Skeletal muscle satellite cell (primary cell): ENCODE measurements at regions not wholly inside any gene's neighbourhood (a gene's known extent, or its start where the extent isn't known, plus 50 kb on each side); places are given as distances from the start of the nearest gene placed in this dataset.

Source experiments
- H3K27me3 ChIP-seq: 2 replicates; pipeline ENCODE4 v1.7.0; 2013; ENCODE audit warnings: low read length; ENCODE audit not compliant: control insufficient read depth, insufficient read depth
- H3K36me3 ChIP-seq: 2 replicates; pipeline ENCODE4 v1.7.0; 2013; ENCODE audit warnings: mild to moderate bottlenecking, control low read depth, low read length; ENCODE audit not compliant: insufficient read depth
- H3K4me1 ChIP-seq: 2 replicates; pipeline ENCODE4 v1.7.0; 2013; ENCODE audit warnings: low read length; ENCODE audit not compliant: control insufficient read depth, insufficient read depth
- H3K4me2 ChIP-seq: 2 replicates; pipeline ENCODE4 v1.7.0; 2013; ENCODE audit warnings: mild to moderate bottlenecking, low read length
- H3K4me3 ChIP-seq: 2 replicates; pipeline ENCODE4 v1.7.0; 2013; ENCODE audit warnings: low read length
- H3K9ac ChIP-seq: 2 replicates; pipeline ENCODE4 v1.7.0; 2013; ENCODE audit warnings: mild to moderate bottlenecking, low read depth, low read length, moderate library complexity
- H3K9me3 ChIP-seq: replicated peaks from 2 replicates; pipeline ENCODE4 v1.7.0; 2013; ENCODE audit warnings: mild to moderate bottlenecking, control low read depth, low read length

DNA sequence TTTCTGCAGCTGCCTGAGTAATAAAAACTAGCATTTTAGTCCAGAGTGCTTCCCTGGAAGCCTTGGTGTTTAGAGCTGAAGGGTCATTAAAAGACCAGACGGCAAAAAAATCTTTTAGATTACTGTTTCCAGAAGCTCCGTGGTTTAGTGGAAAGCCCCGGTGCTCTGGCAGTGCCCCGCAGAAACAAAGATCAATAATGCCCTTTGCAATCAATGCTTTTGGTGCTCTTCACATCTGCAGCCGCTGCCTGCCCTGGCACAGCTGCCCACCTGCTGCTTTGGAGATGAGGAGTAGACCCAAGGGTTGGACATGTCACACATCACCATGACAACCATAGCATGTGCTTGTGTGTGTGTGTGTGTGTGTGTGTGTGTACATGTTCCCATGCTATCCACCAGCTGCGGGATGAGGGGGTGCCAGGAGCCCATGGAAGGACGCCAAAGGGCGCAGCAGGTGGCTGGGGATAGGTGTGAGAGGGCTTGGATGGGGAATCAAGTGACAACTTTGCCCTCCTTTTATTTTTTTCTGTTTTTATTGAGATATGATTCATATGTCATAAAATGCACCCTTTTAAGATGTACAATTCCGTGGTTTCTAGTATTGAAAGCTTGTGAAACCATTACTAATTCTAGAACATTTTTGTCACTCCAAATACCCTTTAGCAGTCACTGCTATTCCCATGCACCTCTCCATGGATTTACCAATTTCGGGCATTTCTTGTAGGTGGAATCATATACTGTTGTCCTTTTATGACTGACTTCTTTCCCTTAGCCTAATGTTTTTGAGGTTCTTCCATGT is 75.7 kb upstream of the KLHL25 start:
- Histone ChIP-seq H3K9me3 (no peaks in the 10 kb centered on the region), H3K36me3 (no peaks in the 10 kb centered on the region), H3K4me1 (peaks cover 3% of the 10 kb centered on the region), H3K4me2 (no peak overlapping the region), H3K9ac (no peak overlapping the region), H3K4me3 (no peak overlapping the region), H3K27me3 (peaks cover 2% of the 10 kb centered on the region)

DNA sequence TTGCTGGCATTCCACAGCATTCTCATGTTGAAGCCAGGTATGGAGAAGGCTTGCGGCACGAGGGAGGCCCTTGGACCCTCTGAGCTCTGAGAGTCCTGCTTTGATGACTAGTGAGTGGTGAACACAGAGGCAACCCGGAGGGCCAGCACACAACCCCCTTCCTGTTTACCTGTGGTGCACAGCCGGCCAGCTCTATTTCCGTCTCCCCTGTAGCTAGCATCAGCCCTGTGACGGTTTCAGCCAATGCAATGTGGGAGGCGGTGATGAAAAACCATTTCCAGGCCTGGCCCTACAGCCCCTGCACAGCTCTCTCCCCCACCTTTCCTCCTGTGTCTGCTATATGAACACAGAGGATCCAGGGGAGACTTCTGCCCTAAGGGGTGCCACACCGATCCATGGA is 76.8 kb upstream of the KLHL25 start:
- Histone ChIP-seq H3K27me3 (peaks cover 7% of the 10 kb centered on the region), H3K4me1 (peaks cover 3% of the 10 kb centered on the region), H3K9me3 (no peaks in the 10 kb centered on the region), H3K36me3 (no peaks in the 10 kb centered on the region), H3K4me3 (no peak overlapping the region), H3K4me2 (no peak overlapping the region), H3K9ac (no peak overlapping the region)

DNA sequence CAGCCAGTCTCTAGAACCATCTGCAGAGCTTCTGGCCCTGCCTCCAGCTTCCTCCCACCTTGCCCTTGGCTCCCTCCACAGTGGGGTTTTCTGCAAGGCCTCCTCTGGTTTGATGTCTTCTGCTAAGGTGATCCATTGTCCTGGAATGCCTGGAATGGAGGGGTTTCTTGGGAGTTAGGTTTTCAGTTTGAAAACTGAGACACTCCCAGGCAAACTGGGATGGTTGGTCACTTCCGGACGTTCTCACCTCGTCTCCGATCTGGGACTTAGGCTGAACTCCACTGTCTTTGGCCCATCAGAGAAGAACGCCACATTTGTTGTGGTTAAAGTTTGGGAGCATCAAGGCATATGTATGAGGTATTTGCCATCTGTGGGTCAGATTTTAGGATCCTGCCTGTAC is 77.4 kb upstream of the KLHL25 start:
- H3K4me3 ChIP-seq: no peak overlapping the region
- H3K36me3 ChIP-seq: no peaks in the 10 kb centered on the region
- no peak overlapping the region for H3K4me2 ChIP-seq
- peaks cover 10% of the 10 kb centered on the region for H3K27me3 ChIP-seq
- no peak overlapping the region for H3K9ac ChIP-seq
- H3K9me3 ChIP-seq: no peaks in the 10 kb centered on the region
- H3K4me1 ChIP-seq: peaks cover 3% of the 10 kb centered on the region

DNA sequence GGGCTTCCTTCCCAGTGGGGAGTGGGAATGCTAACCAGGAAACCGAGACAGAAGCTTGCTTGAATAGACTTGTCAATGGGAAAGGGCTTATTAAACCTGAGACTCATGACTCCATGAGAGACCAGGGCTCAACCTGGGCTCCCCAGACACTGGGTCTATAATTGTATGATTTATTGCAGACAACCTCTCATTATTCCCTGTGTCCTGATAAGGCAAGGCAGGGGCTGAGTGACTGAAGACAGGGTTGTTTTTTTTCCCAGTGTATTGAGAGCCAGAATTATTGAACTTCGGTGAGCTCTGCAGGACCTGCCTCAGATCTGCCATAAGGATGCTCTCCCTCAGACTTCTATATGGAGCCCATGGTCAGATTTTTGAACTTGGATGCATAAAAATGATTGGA is 79.5 kb upstream of the KLHL25 start:
- H3K4me1 ChIP-seq: peaks cover 7% of the 10 kb centered on the region
- no peaks in the 10 kb centered on the region for H3K9me3 ChIP-seq
- no peak overlapping the region for H3K4me2 ChIP-seq
- H3K27me3 ChIP-seq: peaks cover 10% of the 10 kb centered on the region
- no peak overlapping the region for H3K9ac ChIP-seq
- no peak overlapping the region for H3K4me3 ChIP-seq
- H3K36me3 ChIP-seq: no peaks in the 10 kb centered on the region

DNA sequence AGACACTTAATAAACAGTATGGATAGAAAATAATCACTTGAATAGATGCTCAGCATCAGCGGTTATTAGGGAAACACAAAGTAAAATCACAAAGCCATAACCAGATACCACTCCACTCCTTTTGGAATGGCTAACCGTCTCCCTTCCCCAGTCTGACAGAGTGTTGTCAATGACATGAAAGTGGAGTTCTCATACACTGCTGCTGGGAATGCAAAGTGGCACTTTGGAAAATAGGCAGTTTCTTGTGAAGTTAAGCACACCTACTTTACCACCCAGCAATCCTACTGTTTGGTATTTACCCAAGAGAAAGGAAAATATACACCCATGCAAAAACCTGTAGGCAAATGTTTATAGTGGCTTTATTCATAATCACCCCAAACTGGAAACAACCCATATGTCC is 81.0 kb upstream of the KLHL25 start:
- peaks cover 10% of the 10 kb centered on the region for H3K27me3 ChIP-seq
- peaks cover 17% of the 10 kb centered on the region for H3K4me1 ChIP-seq
- no peak overlapping the region for H3K9ac ChIP-seq
- no peaks in the 10 kb centered on the region for H3K9me3 ChIP-seq
- no peaks in the 10 kb centered on the region for H3K36me3 ChIP-seq
- no peak overlapping the region for H3K4me2 ChIP-seq
- H3K4me3 ChIP-seq: no peak overlapping the region

DNA sequence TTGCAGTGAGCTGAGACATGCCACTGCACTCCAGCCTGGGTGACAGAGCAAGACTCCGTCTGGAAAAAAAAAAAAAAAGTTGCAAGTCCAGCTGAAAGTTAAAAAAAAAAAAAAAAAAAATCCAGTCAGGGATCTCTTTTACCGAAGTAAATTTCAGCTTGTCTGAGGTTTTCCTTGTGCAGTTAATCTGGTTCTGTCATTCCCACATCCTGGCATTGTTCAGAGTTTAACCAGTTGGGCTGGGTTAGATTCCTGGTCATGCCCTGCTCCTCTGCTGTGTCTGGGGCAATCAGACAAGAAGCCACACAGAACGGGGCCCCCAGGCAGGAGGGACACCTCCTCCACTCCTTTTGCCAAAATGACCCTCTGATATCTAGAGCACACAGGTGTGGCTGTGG is 84.1 kb upstream of the KLHL25 start:
- H3K4me1 ChIP-seq: peaks cover 23% of the 10 kb centered on the region
- no peaks in the 10 kb centered on the region for H3K36me3 ChIP-seq
- no peaks in the 10 kb centered on the region for H3K9me3 ChIP-seq
- H3K9ac ChIP-seq: peak overlapping the region; percentile 64
- H3K4me2 ChIP-seq: peak overlapping the region; percentile 71
- peaks cover 8% of the 10 kb centered on the region for H3K27me3 ChIP-seq
- peak overlapping the region; percentile 42 for H3K4me3 ChIP-seq

DNA sequence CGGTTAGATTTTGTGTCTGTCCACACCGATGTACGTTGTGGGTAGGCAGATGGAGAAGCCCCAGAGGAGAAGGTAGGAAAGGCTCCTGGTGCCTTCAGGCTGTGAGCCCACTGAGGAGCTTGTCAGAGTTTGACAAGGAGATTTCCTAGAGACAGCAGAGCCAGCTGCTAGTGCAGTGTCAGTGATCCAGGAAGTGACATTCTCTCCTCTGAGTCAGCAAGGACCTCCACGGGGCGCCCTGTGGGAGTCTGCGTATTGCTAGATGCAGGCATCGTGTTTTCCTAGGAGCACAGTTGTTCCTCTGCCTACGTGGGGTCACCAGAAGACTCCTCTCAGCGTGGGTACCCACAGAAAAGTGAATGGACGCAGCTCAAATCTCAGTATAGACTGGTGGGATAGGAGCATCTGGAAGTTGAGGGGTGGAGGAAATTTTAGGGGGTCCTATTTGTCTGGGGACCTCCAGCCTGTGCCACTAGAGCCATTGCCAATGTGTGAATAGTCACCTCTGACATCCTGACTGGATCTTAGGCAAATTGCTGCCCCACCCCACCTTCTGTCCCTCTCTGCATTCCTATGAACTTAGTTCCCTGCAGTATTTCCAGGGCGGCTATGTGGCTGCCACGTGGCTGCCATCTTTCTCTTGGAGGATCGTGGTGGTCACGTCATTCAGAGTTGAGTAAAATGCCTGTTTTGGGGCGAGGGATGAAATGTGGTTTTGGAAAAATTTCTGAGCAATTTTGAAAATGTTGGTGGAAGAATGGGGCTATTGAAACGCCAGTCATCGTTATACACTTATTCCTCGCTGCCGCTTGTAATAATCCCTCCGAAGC is 84.8 kb upstream of the KLHL25 start:
- Histone ChIP-seq H3K9ac (peak overlapping the region; percentile 64), H3K9me3 (no peaks in the 10 kb centered on the region), H3K36me3 (no peaks in the 10 kb centered on the region), H3K4me1 (peaks cover 23% of the 10 kb centered on the region), H3K27me3 (peaks cover 8% of the 10 kb centered on the region), H3K4me2 (peak overlapping the region; percentile 71), H3K4me3 (peak overlapping the region; percentile 42)

DNA sequence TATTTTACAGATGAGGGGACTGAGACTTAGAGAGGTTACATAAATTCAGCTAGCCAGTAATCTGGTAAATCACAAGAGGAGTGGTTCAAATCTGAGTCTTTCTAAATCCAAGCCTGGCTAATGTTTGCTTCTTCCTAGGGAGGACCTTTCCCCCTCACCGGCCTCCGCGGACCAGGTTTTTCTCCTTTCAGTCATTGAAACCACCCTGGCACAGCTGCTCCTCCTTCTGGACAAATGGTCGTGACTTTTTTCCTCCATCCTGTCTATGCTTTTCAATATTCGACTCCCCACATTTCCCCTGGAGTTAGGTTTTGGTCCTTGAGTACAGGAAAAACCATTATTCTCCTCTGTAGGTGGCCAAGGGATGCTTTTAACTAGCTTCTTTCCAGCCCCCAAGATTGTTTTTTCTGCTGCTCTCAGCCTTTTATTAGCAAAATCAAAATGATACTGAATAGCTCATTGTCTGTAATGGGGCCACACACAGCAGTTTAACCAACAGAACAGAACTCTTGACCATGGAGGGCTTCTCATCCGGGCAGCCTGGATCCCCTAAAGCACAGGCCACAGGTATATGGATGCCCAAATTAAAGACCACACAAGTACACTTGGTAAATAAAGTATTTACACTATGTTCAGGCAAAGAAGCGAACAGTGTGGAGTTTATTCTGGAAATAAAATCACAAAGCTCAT is 85.9 kb upstream of the KLHL25 start:
- Histone ChIP-seq H3K4me3 (no peak overlapping the region), H3K9ac (peak overlapping the region; percentile 64), H3K4me2 (peak overlapping the region; percentile 71), H3K36me3 (no peaks in the 10 kb centered on the region), H3K4me1 (peaks cover 23% of the 10 kb centered on the region), H3K27me3 (peaks cover 13% of the 10 kb centered on the region), H3K9me3 (no peaks in the 10 kb centered on the region)

DNA sequence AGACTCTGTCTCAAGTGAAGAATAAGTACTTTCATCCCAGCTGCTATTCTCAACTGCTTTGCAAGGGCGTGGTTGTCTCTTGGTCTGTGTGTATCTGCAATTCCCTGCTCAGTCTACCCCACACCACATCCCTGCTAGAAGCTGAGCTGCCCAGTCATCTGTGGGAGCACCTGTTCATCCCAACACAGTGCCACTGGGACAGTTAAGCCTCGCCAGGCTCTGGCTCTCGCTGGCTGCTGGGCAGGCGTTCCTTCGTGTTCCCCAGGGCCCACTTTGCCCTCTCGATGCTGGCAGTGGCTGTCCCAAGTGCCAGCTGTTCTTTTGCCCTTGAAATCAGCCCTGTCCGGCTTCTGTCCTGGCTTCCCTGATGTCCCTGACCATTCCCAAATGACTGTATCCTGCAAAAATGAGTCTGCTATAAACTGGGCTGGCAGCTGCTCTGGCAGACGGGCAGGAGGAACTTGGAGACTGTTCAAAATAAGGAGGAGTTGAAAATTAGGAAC is 91.6 kb upstream of the KLHL25 start:
- Histone ChIP-seq H3K4me1 (peaks cover 10% of the 10 kb centered on the region), H3K9me3 (no peaks in the 10 kb centered on the region), H3K4me3 (no peak overlapping the region), H3K4me2 (peak overlapping the region; percentile 0), H3K27me3 (peaks cover 18% of the 10 kb centered on the region), H3K9ac (no peak overlapping the region), H3K36me3 (no peaks in the 10 kb centered on the region)

DNA sequence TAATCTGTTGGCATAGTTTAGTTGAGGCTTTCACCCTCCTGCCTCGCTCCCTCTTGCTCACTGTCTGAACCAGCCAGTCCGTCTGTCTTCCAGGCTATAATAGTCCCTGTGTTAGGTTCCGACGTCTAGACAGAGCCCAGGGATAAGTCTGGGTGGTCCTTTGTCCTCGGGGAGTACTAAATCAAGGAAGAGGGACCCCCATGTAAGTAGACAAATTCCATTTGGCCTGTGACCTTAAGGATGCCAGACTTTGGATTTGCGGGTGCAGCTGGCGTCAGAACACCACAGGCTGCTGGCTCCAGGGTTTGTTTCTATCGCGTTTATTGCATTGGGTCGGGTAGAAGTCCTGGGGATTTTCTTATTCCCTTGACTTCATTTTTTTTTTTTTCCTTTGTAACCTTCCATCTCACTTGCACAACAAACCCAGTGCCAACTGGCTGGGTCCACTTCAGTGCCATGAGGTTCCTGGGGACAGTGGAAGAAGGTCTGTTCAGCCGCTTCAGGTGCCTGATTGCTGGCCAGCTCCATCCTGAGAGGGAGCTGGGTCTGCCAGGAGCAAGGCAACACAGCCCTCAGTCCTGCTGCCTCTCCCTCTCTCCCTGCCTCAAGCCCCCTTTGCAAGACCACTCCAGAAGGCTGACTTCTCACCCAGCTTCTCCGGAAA is 95.4 kb upstream of the KLHL25 start:
- peaks cover 19% of the 10 kb centered on the region for H3K27me3 ChIP-seq
- no peak overlapping the region for H3K9ac ChIP-seq
- H3K4me3 ChIP-seq: no peak overlapping the region
- peaks cover 4% of the 10 kb centered on the region for H3K4me1 ChIP-seq
- no peaks in the 10 kb centered on the region for H3K9me3 ChIP-seq
- H3K4me2 ChIP-seq: no peak overlapping the region
- H3K36me3 ChIP-seq: no peaks in the 10 kb centered on the region

DNA sequence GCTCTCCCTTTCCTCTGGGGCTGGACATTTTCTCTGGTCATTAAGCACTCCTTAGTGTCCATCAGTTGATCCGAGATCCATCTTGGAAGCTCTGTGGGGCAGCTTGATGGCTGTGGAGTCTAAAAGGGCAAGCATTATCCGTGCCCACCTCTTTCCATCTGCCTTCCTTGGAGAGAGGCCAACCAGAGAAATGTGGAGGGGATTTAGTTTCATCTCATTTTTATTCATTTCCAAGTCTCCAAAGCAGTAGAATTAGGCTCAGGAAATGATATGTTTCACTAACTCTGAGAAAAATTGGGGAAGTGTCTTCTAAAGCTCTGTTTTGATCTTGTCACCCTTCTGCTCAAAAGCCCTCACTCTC is 95.9 kb upstream of the KLHL25 start:
- no peak overlapping the region for H3K9ac ChIP-seq
- peaks cover 17% of the 10 kb centered on the region for H3K27me3 ChIP-seq
- H3K9me3 ChIP-seq: no peaks in the 10 kb centered on the region
- H3K4me3 ChIP-seq: no peak overlapping the region
- no peak overlapping the region for H3K4me2 ChIP-seq
- peaks cover 4% of the 10 kb centered on the region for H3K4me1 ChIP-seq
- no peaks in the 10 kb centered on the region for H3K36me3 ChIP-seq
